ENCODE measurements at regions not wholly inside any gene's neighbourhood (a gene's known extent, or its start where the extent isn't known, plus 50 kb on each side); places are given as distances from the start of the nearest gene placed in this dataset.

- Histone ChIP-seq H3K27ac (no peak overlapping the region), H3K4me3 (no peak overlapping the region), H3K27me3 (no peaks in the 10 kb centered on the region), H3K36me3 (no peaks in the 10 kb centered on the region), H3K4me1 (no peaks in the 10 kb centered on the region), H3K9me3 (no peaks in the 10 kb centered on the region)
- 0% methylated on average over 1 of the region's 1 CpG for WGBS (ENCODE audit: insufficient coverage, low coverage, low lambda C conversion rate, missing lambda C conversion rate)
- DNase-seq (no peak), ATAC-seq (no peak)
- no peak for TF ChIP-seq CTCF (IDR thresholded peaks at IDR 0.05)
- TF ChIP-seq POLR2A (IDR thresholded peaks at IDR 0.05): no peak
- intact Hi-C loops (cut with DNase I): no loop called here
Observed at GRCh38 chr4:119854364-119854763, 212.3 kb downstream of the MAD2L1 start.

GRCh38 chr4:119851649-119852048 is 215.0 kb downstream of the MAD2L1 start:
- ATAC-seq (no peak), DNase-seq (no peak)
- intact Hi-C loops (cut with DNase I): no loop called here
- no peaks in the 10 kb centered on the region for H3K27me3 ChIP-seq
- H3K36me3 ChIP-seq: no peaks in the 10 kb centered on the region
- H3K4me3 ChIP-seq: no peak overlapping the region
- H3K4me1 ChIP-seq: no peaks in the 10 kb centered on the region
- no peak overlapping the region for H3K27ac ChIP-seq
- H3K9me3 ChIP-seq: no peaks in the 10 kb centered on the region
- TF ChIP-seq CTCF (IDR thresholded peaks at IDR 0.05): no peak
- no peak for TF ChIP-seq POLR2A (IDR thresholded peaks at IDR 0.05)
- 33% methylated on average over 2 of the region's 2 CpGs for WGBS (ENCODE audit: insufficient coverage, low coverage, low lambda C conversion rate, missing lambda C conversion rate)

GRCh38 chr4:119841361-119841760 is 212.8 kb upstream of the PDE5A start:
- no peaks in the 10 kb centered on the region for H3K27me3 ChIP-seq
- H3K9me3 ChIP-seq: no peaks in the 10 kb centered on the region
- H3K27ac ChIP-seq: no peak overlapping the region
- TF ChIP-seq CTCF (IDR thresholded peaks at IDR 0.05) (no peak), POLR2A (IDR thresholded peaks at IDR 0.05) (no peak)
- H3K4me1 ChIP-seq: no peaks in the 10 kb centered on the region
- DNase-seq (no peak), ATAC-seq (no peak)
- H3K4me3 ChIP-seq: no peak overlapping the region
- intact Hi-C loops (cut with DNase I): no loop called here
- H3K36me3 ChIP-seq: no peaks in the 10 kb centered on the region

GRCh38 chr4:119835613-119835910 is 207.0 kb upstream of the PDE5A start:
- intact Hi-C loops (cut with DNase I): no loop called here

More at GRCh38 chr4:119835613-119835910, 207.0 kb upstream of the PDE5A start:
- no peak overlapping the region for H3K4me3 ChIP-seq
- TF ChIP-seq POLR2A (IDR thresholded peaks at IDR 0.05): no peak
- no peak for TF ChIP-seq CTCF (IDR thresholded peaks at IDR 0.05)
- no peaks in the 10 kb centered on the region for H3K36me3 ChIP-seq
- H3K27me3 ChIP-seq: no peaks in the 10 kb centered on the region
- H3K9me3 ChIP-seq: no peaks in the 10 kb centered on the region
- no peaks in the 10 kb centered on the region for H3K4me1 ChIP-seq
- ATAC-seq: no peak
- H3K27ac ChIP-seq: no peak overlapping the region
- no peak for DNase-seq
- 68% methylated on average over 1 of the region's 1 CpG for WGBS (ENCODE audit: insufficient coverage, low coverage, low lambda C conversion rate, missing lambda C conversion rate)
